SK-N-SH treated with all-trans-retinoic acid at 6 μM for 48 hours (cell line): ENCODE measurements at regions not wholly inside any gene's neighbourhood (a gene's known extent, or its start where the extent isn't known, plus 50 kb on each side); places are given as distances from the start of the nearest gene placed in this dataset.

ENCODE experiments used
- ATAC-seq: fragments of 200-7000 bp; cut with Tn5 transposase; 3 replicates; pipeline ENCODE4 v1.9.1; 2020; ENCODE audit warnings: mild to moderate bottlenecking, moderate library complexity
- ARNTL ChIP-seq: fragments of 450-650 bp; formaldehyde crosslinking; IDR thresholded peaks from 2 replicates; pipeline ENCODE4 v1.5.0; 2020; ENCODE audit warnings: low read depth, mild to moderate bottlenecking, moderate library complexity, borderline replicate concordance
- BACH2 ChIP-seq: fragments of 250-450 bp; sonication (Bioruptor Pico); IDR thresholded peaks from 2 replicates; pipeline ENCODE4 v1.9.0; 2021; ENCODE audit warnings: mild to moderate bottlenecking, borderline replicate concordance
- CSDC2 ChIP-seq: fragments of 250-450 bp; sonication (Bioruptor Pico); IDR thresholded peaks from 2 replicates; pipeline ENCODE4 v1.5.0; 2020; ENCODE audit warnings: mild to moderate bottlenecking, moderate library complexity
- ESRRG ChIP-seq: fragments of 250-450 bp; sonication (Bioruptor Pico); IDR thresholded peaks from 2 replicates; pipeline ENCODE4 v1.6.1; 2021; ENCODE audit warnings: mild to moderate bottlenecking
- GLIS3 ChIP-seq: fragments of 250-450 bp; sonication (Bioruptor Pico); IDR thresholded peaks from 2 replicates; pipeline ENCODE4 v1.5.0; 2020; ENCODE audit warnings: mild to moderate bottlenecking, moderate library complexity
- ISL1 ChIP-seq: fragments of 250-450 bp; sonication (Bioruptor Pico); IDR thresholded peaks from 2 replicates; pipeline ENCODE4 v2.1.2; 2022; ENCODE audit warnings: mild to moderate bottlenecking, moderate library complexity
- OSR1 ChIP-seq: fragments of 250-450 bp; sonication (Bioruptor Pico); IDR thresholded peaks from 2 replicates; pipeline ENCODE4 v1.8.0; 2022; ENCODE audit warnings: moderate library complexity, mild to moderate bottlenecking, inconsistent platforms
- PPARA ChIP-seq: fragments of 250-450 bp; sonication (Bioruptor Pico); IDR thresholded peaks from 2 replicates; pipeline ENCODE4 v1.5.0; 2020; ENCODE audit warnings: mild to moderate bottlenecking, borderline replicate concordance
- RARB ChIP-seq: fragments of 250-450 bp; sonication (Bioruptor Pico); IDR thresholded peaks from 2 replicates; pipeline ENCODE4 v1.8.0; 2021; ENCODE audit warnings: mild to moderate bottlenecking, moderate library complexity
- SNAI2 ChIP-seq: fragments of 250-450 bp; sonication (Bioruptor Pico); IDR thresholded peaks from 2 replicates; pipeline ENCODE4 v1.5.0; 2020; ENCODE audit warnings: mild to moderate bottlenecking, moderate library complexity
- TCF4 ChIP-seq: fragments of 250-450 bp; sonication (Bioruptor Pico); IDR thresholded peaks from 2 replicates; pipeline ENCODE4 v1.8.0; 2021; ENCODE audit warnings: mild to moderate bottlenecking, moderate library complexity, borderline replicate concordance
- TOX ChIP-seq: fragments of 250-450 bp; sonication (Bioruptor Pico); IDR thresholded peaks from 2 replicates; pipeline ENCODE4 v1.8.0; 2021; ENCODE audit warnings: mild to moderate bottlenecking, moderate library complexity, borderline replicate concordance
- ZFP3 ChIP-seq: fragments of 250-450 bp; sonication (Bioruptor Pico); IDR thresholded peaks from 2 replicates; pipeline ENCODE4 v1.5.0; 2020; ENCODE audit warnings: mild to moderate bottlenecking, moderate library complexity
- ZFP30 ChIP-seq: fragments of 450-650 bp; formaldehyde crosslinking; IDR thresholded peaks from 2 replicates; pipeline ENCODE4 v1.5.0; 2022; ENCODE audit warnings: mild to moderate bottlenecking, moderate library complexity
- ZNF565 ChIP-seq: fragments of 450-650 bp; formaldehyde crosslinking; conservative IDR thresholded peaks from 2 replicates; pipeline ENCODE4 v1.5.0; 2020; ENCODE audit warnings: low read depth, mild to moderate bottlenecking, moderate library complexity
- ZNF70 ChIP-seq: fragments of 450-650 bp; formaldehyde crosslinking; IDR thresholded peaks from 2 replicates; pipeline ENCODE4 v1.5.0; 2020; ENCODE audit warnings: mild to moderate bottlenecking, moderate library complexity
- ZNF8 ChIP-seq: fragments of 450-650 bp; formaldehyde crosslinking; IDR thresholded peaks from 2 replicates; pipeline ENCODE4 v1.5.0; 2020; ENCODE audit warnings: mild to moderate bottlenecking, moderate library complexity
- TF ChIP-seq, protein P1 (sequence below): fragments of 250-450 bp; sonication (Bioruptor Pico); IDR thresholded peaks from 2 replicates; pipeline ENCODE4 v1.8.0; 2021; ENCODE audit warnings: low read depth, mild to moderate bottlenecking, moderate library complexity, borderline replicate concordance
- TF ChIP-seq, protein P2 (sequence below): fragments of 250-450 bp; sonication (Bioruptor Pico); IDR thresholded peaks from 2 replicates; pipeline ENCODE4 v1.8.0; 2020; ENCODE audit warnings: mild to moderate bottlenecking, moderate library complexity, borderline replicate concordance
- TF ChIP-seq, protein P3 (sequence below): fragments of 250-450 bp; sonication (Bioruptor Pico); IDR thresholded peaks from 2 replicates; pipeline ENCODE4 v1.5.1; 2020; ENCODE audit warnings: low read depth, mild to moderate bottlenecking, moderate library complexity
- TF ChIP-seq, protein P4 (sequence below): fragments of 250-450 bp; sonication (Bioruptor Pico); IDR thresholded peaks from 2 replicates; pipeline ENCODE4 v1.5.0; 2020; ENCODE audit warnings: mild to moderate bottlenecking, moderate library complexity

DNA sequence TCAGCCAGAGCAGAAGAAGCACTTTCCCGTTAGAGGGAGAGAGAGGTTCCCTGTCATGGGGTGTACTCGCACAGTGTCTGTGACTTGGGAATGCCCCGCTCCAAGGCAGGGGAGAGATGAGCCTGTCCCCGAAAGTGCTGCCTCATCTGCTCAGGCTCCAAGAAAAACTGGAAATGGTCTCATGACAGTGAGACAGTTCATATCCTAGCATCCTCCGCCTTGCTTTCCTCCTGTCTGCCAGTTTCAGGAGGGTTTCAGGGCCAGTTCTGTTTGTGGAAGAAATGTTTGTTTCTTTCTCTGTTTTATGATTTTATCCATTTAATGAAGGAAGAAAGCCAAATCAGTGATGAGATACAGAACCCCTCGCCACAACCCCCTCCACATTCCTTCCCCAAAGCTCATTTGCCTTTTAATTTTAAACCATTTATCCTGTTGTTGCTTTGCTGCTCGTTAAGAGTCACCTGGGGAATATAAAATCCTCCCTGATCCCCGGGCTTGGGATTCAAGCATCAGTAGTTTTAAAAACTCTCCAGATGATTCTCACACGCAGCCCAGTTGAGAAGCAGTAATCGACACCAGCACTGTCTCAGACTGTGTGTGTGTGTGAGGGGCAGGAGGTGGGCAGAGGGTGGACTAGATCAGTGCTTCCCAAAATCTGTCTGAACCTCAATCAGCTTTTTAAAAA lies 144.6 kb upstream of the UBL3 start:
- no peak for TF ChIP-seq ZFP3
- TF ChIP-seq ZNF70 (CRISPR knock-in tag) = no peak
- TF ChIP-seq, protein P1, sequence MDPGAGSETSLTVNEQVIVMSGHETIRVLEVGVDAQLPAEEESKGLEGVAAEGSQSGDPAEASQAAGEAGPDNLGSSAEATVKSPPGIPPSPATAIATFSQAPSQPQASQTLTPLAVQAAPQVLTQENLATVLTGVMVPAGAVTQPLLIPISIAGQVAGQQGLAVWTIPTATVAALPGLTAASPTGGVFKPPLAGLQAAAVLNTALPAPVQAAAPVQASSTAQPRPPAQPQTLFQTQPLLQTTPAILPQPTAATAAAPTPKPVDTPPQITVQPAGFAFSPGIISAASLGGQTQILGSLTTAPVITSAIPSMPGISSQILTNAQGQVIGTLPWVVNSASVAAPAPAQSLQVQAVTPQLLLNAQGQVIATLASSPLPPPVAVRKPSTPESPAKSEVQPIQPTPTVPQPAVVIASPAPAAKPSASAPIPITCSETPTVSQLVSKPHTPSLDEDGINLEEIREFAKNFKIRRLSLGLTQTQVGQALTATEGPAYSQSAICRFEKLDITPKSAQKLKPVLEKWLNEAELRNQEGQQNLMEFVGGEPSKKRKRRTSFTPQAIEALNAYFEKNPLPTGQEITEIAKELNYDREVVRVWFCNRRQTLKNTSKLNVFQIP (CRISPR knock-in tag) = no peak
- no peak for ATAC-seq

DNA sequence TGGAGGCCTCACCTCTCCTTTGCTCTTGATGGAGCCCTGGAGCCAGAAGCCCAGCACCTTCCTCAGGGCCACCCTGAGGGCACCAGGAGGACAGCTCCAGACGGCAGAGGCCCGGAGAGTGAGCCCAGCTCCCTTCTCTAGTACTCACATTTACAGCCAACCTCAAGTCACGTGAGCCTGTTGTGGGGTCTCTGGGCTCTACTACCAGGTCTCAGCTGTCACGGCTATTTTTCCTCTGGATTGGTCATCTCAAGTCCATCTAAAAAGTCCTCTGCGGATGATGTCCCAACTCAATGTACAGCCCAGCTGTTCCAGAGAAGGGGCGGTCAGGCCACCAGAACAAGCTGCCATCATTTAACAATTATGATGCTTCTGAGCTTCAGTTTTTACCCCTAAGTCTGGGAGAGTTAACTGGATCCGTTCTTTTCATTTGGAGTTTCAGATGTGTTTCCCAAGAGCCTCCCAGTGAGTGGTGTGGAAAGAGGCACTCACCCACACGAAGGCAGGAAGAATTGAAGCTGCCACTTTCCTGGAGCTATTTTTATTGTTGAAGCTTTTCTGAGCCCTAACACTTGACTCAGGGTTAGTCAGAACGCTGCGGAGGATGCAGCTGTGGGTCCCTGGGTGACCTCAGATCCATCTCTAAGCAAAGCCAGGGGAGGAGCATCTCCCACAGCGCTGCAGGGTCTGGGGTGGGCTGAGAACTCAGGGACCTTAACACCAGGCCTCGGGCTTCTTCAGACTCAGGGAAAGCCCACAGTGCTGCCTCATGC lies 143.5 kb upstream of the UBL3 start:
- ATAC-seq = peak; percentile 36; the same call in 1 of the 3 replicates
- TF ChIP-seq TCF4 (CRISPR knock-in tag) = no peak
- TF ChIP-seq PPARA = no peak
- TF ChIP-seq ESRRG (CRISPR knock-in tag) = no peak
- TF ChIP-seq GLIS3 (CRISPR knock-in tag) = no peak
- no peak for TF ChIP-seq ISL1 (CRISPR knock-in tag)
- TF ChIP-seq, protein P2, sequence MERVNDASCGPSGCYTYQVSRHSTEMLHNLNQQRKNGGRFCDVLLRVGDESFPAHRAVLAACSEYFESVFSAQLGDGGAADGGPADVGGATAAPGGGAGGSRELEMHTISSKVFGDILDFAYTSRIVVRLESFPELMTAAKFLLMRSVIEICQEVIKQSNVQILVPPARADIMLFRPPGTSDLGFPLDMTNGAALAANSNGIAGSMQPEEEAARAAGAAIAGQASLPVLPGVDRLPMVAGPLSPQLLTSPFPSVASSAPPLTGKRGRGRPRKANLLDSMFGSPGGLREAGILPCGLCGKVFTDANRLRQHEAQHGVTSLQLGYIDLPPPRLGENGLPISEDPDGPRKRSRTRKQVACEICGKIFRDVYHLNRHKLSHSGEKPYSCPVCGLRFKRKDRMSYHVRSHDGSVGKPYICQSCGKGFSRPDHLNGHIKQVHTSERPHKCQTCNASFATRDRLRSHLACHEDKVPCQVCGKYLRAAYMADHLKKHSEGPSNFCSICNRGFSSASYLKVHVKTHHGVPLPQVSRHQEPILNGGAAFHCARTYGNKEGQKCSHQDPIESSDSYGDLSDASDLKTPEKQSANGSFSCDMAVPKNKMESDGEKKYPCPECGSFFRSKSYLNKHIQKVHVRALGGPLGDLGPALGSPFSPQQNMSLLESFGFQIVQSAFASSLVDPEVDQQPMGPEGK (CRISPR knock-in tag) = no peak
- TF ChIP-seq CSDC2 (CRISPR knock-in tag) = no peak
- TF ChIP-seq BACH2 (CRISPR knock-in tag) = no peak
- no peak for TF ChIP-seq SNAI2 (CRISPR knock-in tag)
- TF ChIP-seq, all 23 proteins: peak for 0

DNA sequence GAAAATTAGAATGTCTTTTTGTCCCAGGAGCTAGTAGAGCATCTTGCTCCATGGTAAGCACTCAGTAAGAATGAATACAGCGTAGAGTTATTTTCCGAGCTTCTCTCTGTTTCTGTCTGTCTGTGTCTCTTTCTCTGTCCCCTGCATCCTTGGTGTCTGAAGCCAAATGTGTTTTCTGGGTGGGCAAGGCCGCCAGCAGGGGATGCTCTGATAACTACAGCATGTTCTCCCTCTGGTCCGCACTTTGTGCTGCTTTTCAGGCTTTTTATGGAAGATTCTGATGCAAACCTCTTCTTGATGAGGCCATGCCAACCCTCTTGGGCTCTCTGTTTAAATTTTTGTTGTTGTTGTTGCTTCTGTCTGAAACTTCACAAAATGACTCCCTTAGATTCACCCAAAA lies 142.8 kb upstream of the UBL3 start:
- TF ChIP-seq BACH2 (CRISPR knock-in tag) = no peak
- no peak for TF ChIP-seq TCF4 (CRISPR knock-in tag)
- TF ChIP-seq, protein P1 (CRISPR knock-in tag) = no peak
- no peak for TF ChIP-seq ISL1 (CRISPR knock-in tag)
- TF ChIP-seq PPARA = no peak
- TF ChIP-seq TOX (CRISPR knock-in tag) = no peak
- TF ChIP-seq ZFP3 = no peak
- no peak for TF ChIP-seq CSDC2 (CRISPR knock-in tag)
- TF ChIP-seq GLIS3 (CRISPR knock-in tag) = no peak
- TF ChIP-seq OSR1 (CRISPR knock-in tag) = no peak
- no peak for TF ChIP-seq ZNF565 (CRISPR knock-in tag)
- TF ChIP-seq ZFP30 = no peak
- TF ChIP-seq, protein P3, sequence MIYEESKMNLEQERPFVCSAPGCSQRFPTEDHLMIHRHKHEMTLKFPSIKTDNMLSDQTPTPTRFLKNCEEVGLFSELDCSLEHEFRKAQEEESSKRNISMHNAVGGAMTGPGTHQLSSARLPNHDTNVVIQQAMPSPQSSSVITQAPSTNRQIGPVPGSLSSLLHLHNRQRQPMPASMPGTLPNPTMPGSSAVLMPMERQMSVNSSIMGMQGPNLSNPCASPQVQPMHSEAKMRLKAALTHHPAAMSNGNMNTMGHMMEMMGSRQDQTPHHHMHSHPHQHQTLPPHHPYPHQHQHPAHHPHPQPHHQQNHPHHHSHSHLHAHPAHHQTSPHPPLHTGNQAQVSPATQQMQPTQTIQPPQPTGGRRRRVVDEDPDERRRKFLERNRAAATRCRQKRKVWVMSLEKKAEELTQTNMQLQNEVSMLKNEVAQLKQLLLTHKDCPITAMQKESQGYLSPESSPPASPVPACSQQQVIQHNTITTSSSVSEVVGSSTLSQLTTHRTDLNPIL (CRISPR knock-in tag) = no peak
- TF ChIP-seq, protein P4, sequence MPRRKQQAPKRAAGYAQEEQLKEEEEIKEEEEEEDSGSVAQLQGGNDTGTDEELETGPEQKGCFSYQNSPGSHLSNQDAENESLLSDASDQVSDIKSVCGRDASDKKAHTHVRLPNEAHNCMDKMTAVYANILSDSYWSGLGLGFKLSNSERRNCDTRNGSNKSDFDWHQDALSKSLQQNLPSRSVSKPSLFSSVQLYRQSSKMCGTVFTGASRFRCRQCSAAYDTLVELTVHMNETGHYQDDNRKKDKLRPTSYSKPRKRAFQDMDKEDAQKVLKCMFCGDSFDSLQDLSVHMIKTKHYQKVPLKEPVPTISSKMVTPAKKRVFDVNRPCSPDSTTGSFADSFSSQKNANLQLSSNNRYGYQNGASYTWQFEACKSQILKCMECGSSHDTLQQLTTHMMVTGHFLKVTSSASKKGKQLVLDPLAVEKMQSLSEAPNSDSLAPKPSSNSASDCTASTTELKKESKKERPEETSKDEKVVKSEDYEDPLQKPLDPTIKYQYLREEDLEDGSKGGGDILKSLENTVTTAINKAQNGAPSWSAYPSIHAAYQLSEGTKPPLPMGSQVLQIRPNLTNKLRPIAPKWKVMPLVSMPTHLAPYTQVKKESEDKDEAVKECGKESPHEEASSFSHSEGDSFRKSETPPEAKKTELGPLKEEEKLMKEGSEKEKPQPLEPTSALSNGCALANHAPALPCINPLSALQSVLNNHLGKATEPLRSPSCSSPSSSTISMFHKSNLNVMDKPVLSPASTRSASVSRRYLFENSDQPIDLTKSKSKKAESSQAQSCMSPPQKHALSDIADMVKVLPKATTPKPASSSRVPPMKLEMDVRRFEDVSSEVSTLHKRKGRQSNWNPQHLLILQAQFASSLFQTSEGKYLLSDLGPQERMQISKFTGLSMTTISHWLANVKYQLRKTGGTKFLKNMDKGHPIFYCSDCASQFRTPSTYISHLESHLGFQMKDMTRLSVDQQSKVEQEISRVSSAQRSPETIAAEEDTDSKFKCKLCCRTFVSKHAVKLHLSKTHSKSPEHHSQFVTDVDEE (CRISPR knock-in tag) = no peak
- no peak for TF ChIP-seq RARB (CRISPR knock-in tag)
- no peak for TF ChIP-seq ZNF8 (CRISPR knock-in tag)
- TF ChIP-seq, protein P2 (CRISPR knock-in tag) = no peak
- no peak for TF ChIP-seq ARNTL (CRISPR knock-in tag)
- no peak for TF ChIP-seq ZNF70 (CRISPR knock-in tag)
- TF ChIP-seq, all 23 proteins: peak for 0
- no peak for ATAC-seq
